ENCODE measurements at regions not wholly inside any gene's neighbourhood (a gene's known extent, or its start where the extent isn't known, plus 50 kb on each side); places are given as distances from the start of the nearest gene placed in this dataset.

DNA sequence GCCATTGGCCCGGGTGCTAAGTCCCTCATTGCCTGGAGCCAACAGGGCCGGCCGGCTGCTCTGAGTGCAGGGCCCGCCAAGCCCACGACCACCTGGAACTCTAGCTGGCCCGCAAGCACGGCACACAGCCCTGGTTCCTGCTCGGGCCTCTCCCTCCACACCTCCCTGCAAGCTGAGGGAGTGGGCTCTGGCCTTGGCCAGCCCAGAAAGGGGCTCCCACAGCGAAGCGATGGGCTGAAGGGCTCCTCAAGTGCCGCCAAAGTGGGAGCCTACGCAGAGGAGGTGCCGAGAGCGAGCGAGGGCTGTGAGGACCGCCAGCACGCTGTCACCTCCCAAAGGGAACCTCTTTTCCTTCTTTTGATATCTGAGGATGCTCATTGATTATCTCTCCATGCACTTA is 283.4 kb downstream of the PRDM2 start:
- ChIA-PET POLR2A (no interaction called here), CTCF (interaction anchor here (1.3 kb wide), 1 partner anchor 18 kb away, joined by 4 read pairs; no protein-coding TSS in a partner anchor)
- TF ChIP-seq, protein P1, sequence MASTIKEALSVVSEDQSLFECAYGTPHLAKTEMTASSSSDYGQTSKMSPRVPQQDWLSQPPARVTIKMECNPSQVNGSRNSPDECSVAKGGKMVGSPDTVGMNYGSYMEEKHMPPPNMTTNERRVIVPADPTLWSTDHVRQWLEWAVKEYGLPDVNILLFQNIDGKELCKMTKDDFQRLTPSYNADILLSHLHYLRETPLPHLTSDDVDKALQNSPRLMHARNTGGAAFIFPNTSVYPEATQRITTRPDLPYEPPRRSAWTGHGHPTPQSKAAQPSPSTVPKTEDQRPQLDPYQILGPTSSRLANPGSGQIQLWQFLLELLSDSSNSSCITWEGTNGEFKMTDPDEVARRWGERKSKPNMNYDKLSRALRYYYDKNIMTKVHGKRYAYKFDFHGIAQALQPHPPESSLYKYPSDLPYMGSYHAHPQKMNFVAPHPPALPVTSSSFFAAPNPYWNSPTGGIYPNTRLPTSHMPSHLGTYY (CRISPR knock-in tag; IDR thresholded peaks at IDR 0.05), result no peak
- TF ChIP-seq NR1H2 (CRISPR knock-in tag; IDR thresholded peaks at IDR 0.05), result no peak
- TF ChIP-seq SOX15 (CRISPR knock-in tag; IDR thresholded peaks at IDR 0.05), result no peak
- no peak for TF ChIP-seq ELF4 (CRISPR knock-in tag; IDR thresholded peaks at IDR 0.05; ENCODE audit: low read depth)
- TF ChIP-seq, protein P2, sequence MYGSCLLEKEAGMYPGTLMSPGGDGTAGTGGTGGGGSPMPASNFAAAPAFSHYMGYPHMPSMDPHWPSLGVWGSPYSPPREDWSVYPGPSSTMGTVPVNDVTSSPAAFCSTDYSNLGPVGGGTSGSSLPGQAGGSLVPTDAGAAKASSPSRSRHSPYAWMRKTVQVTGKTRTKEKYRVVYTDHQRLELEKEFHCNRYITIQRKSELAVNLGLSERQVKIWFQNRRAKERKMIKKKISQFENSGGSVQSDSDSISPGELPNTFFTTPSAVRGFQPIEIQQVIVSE (CRISPR knock-in tag; IDR thresholded peaks at IDR 0.05; ENCODE audit: borderline replicate concordance), result no peak
- TF ChIP-seq, protein P3, sequence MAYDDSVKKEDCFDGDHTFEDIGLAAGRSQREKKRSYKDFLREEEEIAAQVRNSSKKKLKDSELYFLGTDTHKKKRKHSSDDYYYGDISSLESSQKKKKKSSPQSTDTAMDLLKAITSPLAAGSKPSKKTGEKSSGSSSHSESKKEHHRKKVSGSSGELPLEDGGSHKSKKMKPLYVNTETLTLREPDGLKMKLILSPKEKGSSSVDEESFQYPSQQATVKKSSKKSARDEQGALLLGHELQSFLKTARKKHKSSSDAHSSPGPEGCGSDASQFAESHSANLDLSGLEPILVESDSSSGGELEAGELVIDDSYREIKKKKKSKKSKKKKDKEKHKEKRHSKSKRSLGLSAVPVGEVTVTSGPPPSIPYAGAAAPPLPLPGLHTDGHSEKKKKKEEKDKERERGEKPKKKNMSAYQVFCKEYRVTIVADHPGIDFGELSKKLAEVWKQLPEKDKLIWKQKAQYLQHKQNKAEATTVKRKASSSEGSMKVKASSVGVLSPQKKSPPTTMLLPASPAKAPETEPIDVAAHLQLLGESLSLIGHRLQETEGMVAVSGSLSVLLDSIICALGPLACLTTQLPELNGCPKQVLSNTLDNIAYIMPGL (CRISPR knock-in tag; IDR thresholded peaks at IDR 0.05), result no peak
- Mint-ChIP-seq H3K36me3 (peaks cover 9% of the 10 kb centered on the region; the same call in 1 of the 2 replicates), H3K4me1 (no peaks in the 10 kb centered on the region), H3K27me3 (ENCODE audit: low read depth) (peaks cover 7% of the 10 kb centered on the region), H3K27ac (no peak overlapping the region), H3K9me3 (peaks cover 36% of the 10 kb centered on the region), H3K4me3 (no peak overlapping the region)
- DNase-seq (ENCODE audit: low spot score) (no peak), ATAC-seq (no peak)

DNA sequence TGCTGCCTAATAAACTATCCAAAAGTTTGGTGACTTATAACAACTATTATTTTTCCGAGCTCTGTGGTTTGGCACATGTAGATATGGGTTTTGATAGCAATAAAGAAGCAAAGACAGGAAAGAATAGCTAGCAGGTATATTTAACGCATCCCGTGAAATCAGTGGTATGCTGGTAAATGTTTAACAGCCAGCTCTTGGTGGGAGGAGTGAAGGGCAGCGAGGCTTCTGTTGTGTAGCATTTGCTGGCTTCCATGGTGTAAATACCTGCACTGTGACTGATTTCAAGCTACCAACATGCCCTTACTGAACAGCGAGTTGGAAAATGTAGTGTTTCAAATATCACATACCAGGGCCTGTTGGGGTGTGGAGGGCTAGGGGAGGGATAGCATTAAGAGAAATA is 291.0 kb downstream of the PRDM2 start:
- POLR2A ChIA-PET, result no interaction called here
- ATAC-seq (no peak), DNase-seq (ENCODE audit: low spot score) (no peak)
- Mint-ChIP-seq H3K4me1 (peaks cover 4% of the 10 kb centered on the region), H3K27me3 (ENCODE audit: low read depth) (peaks cover 21% of the 10 kb centered on the region), H3K27ac (no peak overlapping the region), H3K36me3 (peaks cover 17% of the 10 kb centered on the region), H3K4me3 (no peak overlapping the region), H3K9me3 (peaks cover 30% of the 10 kb centered on the region)
- TF ChIP-seq IRF1 (CRISPR knock-in tag; IDR thresholded peaks at IDR 0.05), result no peak
- TF ChIP-seq TCF7 (CRISPR knock-in tag; IDR thresholded peaks at IDR 0.05; ENCODE audit: low read depth), result no peak
- no peak for TF ChIP-seq SP1 (CRISPR knock-in tag; conservative IDR thresholded peaks at IDR 0.05)
- TF ChIP-seq RORB (CRISPR knock-in tag; IDR thresholded peaks at IDR 0.05), result no peak
- no peak for TF ChIP-seq NR1H2 (CRISPR knock-in tag; IDR thresholded peaks at IDR 0.05)
- TF ChIP-seq PRDM15 (CRISPR knock-in tag; IDR thresholded peaks at IDR 0.05), result no peak
- TF ChIP-seq ESRRA (CRISPR knock-in tag; IDR thresholded peaks at IDR 0.05; ENCODE audit: borderline replicate concordance), result no peak
- no peak for TF ChIP-seq ZNF317 (CRISPR knock-in tag; IDR thresholded peaks at IDR 0.05; ENCODE audit: borderline replicate concordance, low read depth)
- TF ChIP-seq NFATC4 (CRISPR knock-in tag; IDR thresholded peaks at IDR 0.05), result no peak
- no peak for TF ChIP-seq SOX15 (CRISPR knock-in tag; IDR thresholded peaks at IDR 0.05)
- CTCF ChIA-PET, result no interaction called here
